ENCODE measurements at regions not wholly inside any gene's neighbourhood (a gene's known extent, or its start where the extent isn't known, plus 50 kb on each side); places are given as distances from the start of the nearest gene placed in this dataset.

DNA sequence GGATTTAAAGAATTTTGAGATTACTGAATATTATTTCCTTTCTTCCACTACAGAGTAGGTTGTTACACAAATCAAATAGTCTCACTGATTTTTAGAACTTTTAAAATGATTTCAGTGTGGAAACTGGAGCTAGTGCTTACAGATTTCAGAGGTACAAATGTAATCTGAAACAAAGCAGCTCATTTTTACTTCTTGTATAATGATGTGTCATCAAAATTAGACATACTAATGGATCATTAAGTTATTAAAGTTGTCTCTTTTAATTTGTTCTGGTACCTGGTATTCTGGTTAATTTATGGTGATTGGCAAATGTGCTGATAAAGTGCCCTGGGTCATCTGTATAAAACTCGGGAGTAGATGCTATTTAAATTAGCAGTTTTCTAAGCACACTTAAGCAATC lies 1528.3 kb downstream of the RPA4 start:
- H3K27ac Mint-ChIP-seq, result no peak overlapping the region
- H3K27me3 Mint-ChIP-seq (ENCODE audit: low read depth, poor library complexity), result peaks cover 4% of the 10 kb centered on the region
- TF ChIP-seq, protein P1, sequence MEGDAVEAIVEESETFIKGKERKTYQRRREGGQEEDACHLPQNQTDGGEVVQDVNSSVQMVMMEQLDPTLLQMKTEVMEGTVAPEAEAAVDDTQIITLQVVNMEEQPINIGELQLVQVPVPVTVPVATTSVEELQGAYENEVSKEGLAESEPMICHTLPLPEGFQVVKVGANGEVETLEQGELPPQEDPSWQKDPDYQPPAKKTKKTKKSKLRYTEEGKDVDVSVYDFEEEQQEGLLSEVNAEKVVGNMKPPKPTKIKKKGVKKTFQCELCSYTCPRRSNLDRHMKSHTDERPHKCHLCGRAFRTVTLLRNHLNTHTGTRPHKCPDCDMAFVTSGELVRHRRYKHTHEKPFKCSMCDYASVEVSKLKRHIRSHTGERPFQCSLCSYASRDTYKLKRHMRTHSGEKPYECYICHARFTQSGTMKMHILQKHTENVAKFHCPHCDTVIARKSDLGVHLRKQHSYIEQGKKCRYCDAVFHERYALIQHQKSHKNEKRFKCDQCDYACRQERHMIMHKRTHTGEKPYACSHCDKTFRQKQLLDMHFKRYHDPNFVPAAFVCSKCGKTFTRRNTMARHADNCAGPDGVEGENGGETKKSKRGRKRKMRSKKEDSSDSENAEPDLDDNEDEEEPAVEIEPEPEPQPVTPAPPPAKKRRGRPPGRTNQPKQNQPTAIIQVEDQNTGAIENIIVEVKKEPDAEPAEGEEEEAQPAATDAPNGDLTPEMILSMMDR (IDR thresholded peaks at IDR 0.05), result no peak
- no peaks in the 10 kb centered on the region for H3K36me3 Mint-ChIP-seq (ENCODE audit: low read depth)
- no peak overlapping the region for H3K4me3 Mint-ChIP-seq
- H3K4me1 Mint-ChIP-seq, result peaks cover 8% of the 10 kb centered on the region
- peaks cover 24% of the 10 kb centered on the region for H3K9me3 Mint-ChIP-seq
- no peak for DNase-seq

DNA sequence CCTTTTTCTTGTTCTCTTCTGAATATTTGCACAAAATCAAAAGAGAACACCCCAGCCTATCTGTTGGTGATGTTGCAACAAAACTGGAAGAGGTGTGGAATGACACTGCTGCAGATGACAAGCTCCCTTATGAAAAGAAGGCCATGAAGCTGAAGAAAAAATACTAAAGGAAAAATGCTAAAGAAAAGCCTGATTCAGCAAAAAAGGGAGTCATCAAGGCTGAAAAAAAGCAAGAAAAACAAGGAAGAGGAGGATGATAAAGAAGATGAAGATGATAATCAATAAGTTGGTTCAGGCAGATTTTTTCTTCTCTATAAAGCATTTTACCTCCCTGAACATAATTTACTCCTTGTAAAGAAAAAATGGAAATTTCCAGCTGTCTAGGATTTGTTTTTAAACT lies 1538.8 kb downstream of the RPA4 start:
- Mint-ChIP-seq H3K36me3 (ENCODE audit: low read depth) (no peaks in the 10 kb centered on the region), H3K4me3 (no peak overlapping the region), H3K27me3 (ENCODE audit: low read depth, poor library complexity) (no peaks in the 10 kb centered on the region), H3K27ac (no peak overlapping the region), H3K4me1 (peaks cover 9% of the 10 kb centered on the region), H3K9me3 (peaks cover 4% of the 10 kb centered on the region)
- TF ChIP-seq, protein P1 (IDR thresholded peaks at IDR 0.05), result no peak
- no peak for DNase-seq

DNA sequence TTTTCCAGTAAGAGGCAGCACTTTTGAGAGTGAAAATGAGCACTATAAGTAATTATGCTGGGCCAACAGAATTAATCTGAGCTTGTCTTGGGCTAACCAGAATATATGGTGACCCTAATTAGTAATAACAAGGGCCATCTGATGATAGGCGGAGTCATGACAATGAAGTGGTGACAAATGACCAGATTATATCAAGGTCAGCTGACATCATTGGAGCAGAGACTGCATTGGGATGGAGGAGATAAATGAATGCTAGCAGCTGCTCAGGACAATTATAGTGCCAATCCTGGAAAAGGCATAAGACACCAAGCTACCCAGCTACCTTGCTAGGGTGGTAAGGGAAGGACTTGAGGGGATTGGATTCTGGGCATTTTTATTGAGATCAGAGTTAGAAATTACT lies 1548.7 kb downstream of the RPA4 start:
- Mint-ChIP-seq H3K9me3 (peaks cover 17% of the 10 kb centered on the region), H3K27me3 (ENCODE audit: low read depth, poor library complexity) (no peaks in the 10 kb centered on the region), H3K4me3 (no peak overlapping the region), H3K36me3 (ENCODE audit: low read depth) (no peaks in the 10 kb centered on the region), H3K27ac (no peak overlapping the region), H3K4me1 (no peaks in the 10 kb centered on the region)
- TF ChIP-seq, protein P1 (IDR thresholded peaks at IDR 0.05), result no peak
- no peak for DNase-seq

DNA sequence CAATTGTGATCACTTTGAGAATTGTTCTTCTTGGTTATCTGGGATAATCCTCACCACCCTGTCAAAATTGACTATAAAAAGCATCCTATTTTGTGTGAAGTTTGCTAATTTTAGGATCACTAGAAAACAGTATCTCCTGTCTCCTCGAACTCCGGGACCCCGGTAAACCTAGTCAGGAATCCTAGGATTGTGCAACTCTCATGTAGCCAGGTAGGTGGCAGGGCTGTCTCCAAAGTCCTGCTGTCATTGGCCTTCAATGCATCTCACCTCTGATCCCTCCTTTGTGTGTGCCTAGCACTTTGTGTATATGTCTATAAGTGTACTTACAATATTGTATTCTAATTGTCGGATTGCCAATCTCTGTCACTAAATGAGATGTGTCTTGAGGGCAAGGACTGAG lies 1564.8 kb downstream of the RPA4 start:
- no peaks in the 10 kb centered on the region for H3K36me3 Mint-ChIP-seq (ENCODE audit: low read depth)
- H3K9me3 Mint-ChIP-seq, result peaks cover 12% of the 10 kb centered on the region

DNA sequence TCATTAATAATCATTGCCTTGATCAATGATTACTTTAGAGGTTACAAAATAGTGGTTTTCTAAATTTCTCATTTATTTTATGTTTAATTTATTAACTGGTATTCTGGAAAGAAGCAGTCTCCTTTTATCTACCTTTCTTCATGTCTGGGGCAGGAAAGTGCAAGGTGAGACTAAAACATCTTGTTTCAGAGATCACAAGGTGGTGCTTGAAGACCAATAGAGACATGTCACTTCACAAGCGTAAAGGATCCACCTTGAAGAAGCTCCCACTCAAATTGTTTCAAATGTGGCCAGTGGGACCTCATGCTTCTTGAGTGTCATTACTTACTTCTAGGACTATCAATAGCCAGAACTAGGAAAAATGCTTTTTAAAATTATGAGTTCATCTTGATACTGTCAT lies 1568.7 kb downstream of the RPA4 start:
- Mint-ChIP-seq H3K4me1 (no peaks in the 10 kb centered on the region), H3K36me3 (ENCODE audit: low read depth) (no peaks in the 10 kb centered on the region), H3K27me3 (ENCODE audit: low read depth, poor library complexity) (no peaks in the 10 kb centered on the region), H3K9me3 (no peaks in the 10 kb centered on the region), H3K27ac (no peak overlapping the region), H3K4me3 (no peak overlapping the region)
- TF ChIP-seq, protein P1 (IDR thresholded peaks at IDR 0.05), result no peak
- no peak for DNase-seq

More for the DNA sequence above, 1564.8 kb downstream of the RPA4 start:
- Mint-ChIP-seq H3K4me1 (no peaks in the 10 kb centered on the region), H3K27ac (no peak overlapping the region), H3K27me3 (ENCODE audit: low read depth, poor library complexity) (no peaks in the 10 kb centered on the region), H3K4me3 (no peak overlapping the region)
- no peak for DNase-seq
- TF ChIP-seq, protein P1 (IDR thresholded peaks at IDR 0.05), result no peak

- Mint-ChIP-seq H3K9me3 (no peaks in the 10 kb centered on the region), H3K4me3 (no peak overlapping the region), H3K36me3 (ENCODE audit: low read depth) (no peaks in the 10 kb centered on the region), H3K27me3 (ENCODE audit: low read depth, poor library complexity) (no peaks in the 10 kb centered on the region), H3K4me1 (no peaks in the 10 kb centered on the region), H3K27ac (no peak overlapping the region)
- TF ChIP-seq, protein P1 (IDR thresholded peaks at IDR 0.05), result no peak
- no peak for DNase-seq
Measured at GRCh38 chrX:98459669-98460068, 1576.0 kb downstream of the RPA4 start.

All from nephron progenitor cell (in vitro differentiated cells).